Activated T-helper 2 cell treated with anti-CD3 and anti-CD28 coated beads, Interferon-gamma antibody, Interleukin-2, Interleukin-4, amounts not matched to agents 10 μg/mL and 5 μg/mL and 100 μg/mL, durations not matched to agents 14 hours and 24 hours and 36 hours (primary cell): ENCODE measurements at regions not wholly inside any gene's neighbourhood (a gene's known extent, or its start where the extent isn't known, plus 50 kb on each side); places are given as distances from the start of the nearest gene placed in this dataset.

Experiments
- DNase-seq: peaks from one replicate; pipeline ENCODE4 v3.0.0; 2021; ENCODE audit warnings: low spot score
- H3K27ac Mint-ChIP-seq: one replicate; pipeline ENCODE4 v1.8.0; 2021; ENCODE audit warnings: mixed read lengths
- H3K27me3 Mint-ChIP-seq: one replicate; pipeline ENCODE4 v1.8.0; 2021; ENCODE audit warnings: low read depth, mixed read lengths
- H3K36me3 Mint-ChIP-seq: one replicate; pipeline ENCODE4 v1.8.0; 2021; ENCODE audit warnings: low read depth, mixed read lengths
- H3K4me1 Mint-ChIP-seq: one replicate; pipeline ENCODE4 v1.8.0; 2021; ENCODE audit warnings: low read depth, mixed read lengths
- H3K4me3 Mint-ChIP-seq: one replicate; pipeline ENCODE4 v1.8.0; 2021; ENCODE audit warnings: low read depth, mild to moderate bottlenecking, moderate library complexity, mixed read lengths
- H3K9me3 Mint-ChIP-seq: one replicate; pipeline ENCODE4 v1.8.0; 2021; ENCODE audit warnings: mixed read lengths
- intact Hi-C: fragments of 100-400 bp; cut with micrococcal nuclease; formaldehyde crosslinking; loops from one replicate; pipeline ENCODE4 v1.15.1; 2023

DNA sequence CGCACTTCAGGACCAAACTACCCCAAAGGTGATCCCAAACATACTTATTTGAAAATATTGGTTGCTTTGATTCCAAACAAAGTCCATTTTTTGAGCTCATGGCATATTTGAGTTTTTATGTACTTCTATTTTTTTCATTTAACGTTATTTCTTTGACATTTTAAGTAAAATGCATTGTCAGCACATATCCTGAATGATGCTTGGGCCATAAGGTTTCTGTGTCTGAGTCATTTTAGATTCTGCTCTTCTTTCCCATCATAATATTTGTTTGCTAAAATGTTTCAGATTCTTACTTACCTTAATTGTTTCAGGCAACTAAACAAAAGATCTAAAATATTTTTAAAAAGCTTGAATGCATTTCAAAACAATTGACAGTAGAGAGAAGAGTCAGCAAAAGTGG is 998.2 kb downstream of the REEP3 start:
- Mint-ChIP-seq H3K4me3 (no peak overlapping the region), H3K4me1 (no peaks in the 10 kb centered on the region), H3K9me3 (no peaks in the 10 kb centered on the region), H3K27ac (no peak overlapping the region), H3K27me3 (no peaks in the 10 kb centered on the region), H3K36me3 (no peaks in the 10 kb centered on the region)
- intact Hi-C loops: no loop called here
- DNase-seq: no peak

DNA sequence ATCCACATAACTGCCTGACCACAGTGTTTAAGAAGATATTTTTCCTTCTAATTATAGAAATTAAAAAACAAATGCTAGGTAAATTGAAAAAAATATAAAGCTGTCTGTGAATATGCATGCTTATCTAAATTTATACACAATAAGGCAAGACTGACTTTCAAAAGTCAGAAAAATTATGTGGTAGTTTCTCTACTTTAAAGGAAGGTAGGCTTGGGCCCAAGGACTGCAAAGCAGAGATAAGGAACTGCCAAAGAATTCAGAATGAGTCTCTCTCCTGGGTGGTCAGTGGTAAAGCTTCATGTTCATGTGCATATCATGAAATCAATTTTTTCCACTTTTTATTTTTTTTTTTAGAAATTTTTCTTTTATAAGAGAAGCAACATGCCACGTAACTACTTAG is 998.6 kb downstream of the REEP3 start:
- H3K27me3 Mint-ChIP-seq: no peaks in the 10 kb centered on the region

GRCh38 chr10:64523065-64523759 is 1002.0 kb downstream of the REEP3 start:
- Mint-ChIP-seq H3K4me3 (no peak overlapping the region), H3K9me3 (no peaks in the 10 kb centered on the region), H3K4me1 (no peaks in the 10 kb centered on the region), H3K36me3 (no peaks in the 10 kb centered on the region), H3K27ac (no peak overlapping the region), H3K27me3 (no peaks in the 10 kb centered on the region)
- intact Hi-C loops: no loop called here
- no peak for DNase-seq

More for the DNA sequence above, 998.6 kb downstream of the REEP3 start:
- Mint-ChIP-seq H3K27ac (no peak overlapping the region), H3K9me3 (no peaks in the 10 kb centered on the region), H3K4me1 (no peaks in the 10 kb centered on the region), H3K4me3 (no peak overlapping the region), H3K36me3 (no peaks in the 10 kb centered on the region)
- intact Hi-C loops: no loop called here
- DNase-seq: no peak

GRCh38 chr10:64528294-64529002 is 1007.2 kb downstream of the REEP3 start:
- no peak for DNase-seq
- Mint-ChIP-seq H3K4me3 (no peak overlapping the region), H3K4me1 (no peaks in the 10 kb centered on the region), H3K27ac (no peak overlapping the region), H3K27me3 (no peaks in the 10 kb centered on the region), H3K9me3 (no peaks in the 10 kb centered on the region), H3K36me3 (no peaks in the 10 kb centered on the region)
- intact Hi-C loops: no loop called here

DNA sequence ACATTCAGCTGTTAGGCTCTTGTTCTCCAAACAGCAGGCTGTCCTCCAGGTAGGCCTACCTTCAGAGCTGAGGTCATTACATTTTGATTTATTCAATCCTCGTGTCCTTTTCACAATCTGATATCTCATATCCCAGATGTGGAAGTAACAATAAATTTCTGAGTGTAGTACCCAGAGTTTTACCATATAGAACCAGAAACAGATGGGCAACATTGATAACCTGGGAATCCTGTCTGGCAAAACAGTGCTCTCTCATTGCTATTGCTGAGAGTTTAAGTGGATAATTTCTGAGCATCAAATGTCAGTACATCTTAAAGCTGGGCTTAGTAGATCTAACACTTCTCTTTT is 1007.8 kb downstream of the REEP3 start:
- Mint-ChIP-seq H3K27me3 (no peaks in the 10 kb centered on the region), H3K4me3 (no peak overlapping the region), H3K4me1 (no peaks in the 10 kb centered on the region), H3K9me3 (no peaks in the 10 kb centered on the region), H3K36me3 (no peaks in the 10 kb centered on the region), H3K27ac (no peak overlapping the region)
- DNase-seq: no peak
- intact Hi-C loops: no loop called here

GRCh38 chr10:64534616-64535015 is 1013.4 kb downstream of the REEP3 start:
- Mint-ChIP-seq H3K27ac (no peak overlapping the region), H3K4me1 (no peaks in the 10 kb centered on the region), H3K4me3 (no peak overlapping the region), H3K27me3 (no peaks in the 10 kb centered on the region), H3K36me3 (no peaks in the 10 kb centered on the region), H3K9me3 (no peaks in the 10 kb centered on the region)
- DNase-seq: no peak
- intact Hi-C loops: no loop called here

DNA sequence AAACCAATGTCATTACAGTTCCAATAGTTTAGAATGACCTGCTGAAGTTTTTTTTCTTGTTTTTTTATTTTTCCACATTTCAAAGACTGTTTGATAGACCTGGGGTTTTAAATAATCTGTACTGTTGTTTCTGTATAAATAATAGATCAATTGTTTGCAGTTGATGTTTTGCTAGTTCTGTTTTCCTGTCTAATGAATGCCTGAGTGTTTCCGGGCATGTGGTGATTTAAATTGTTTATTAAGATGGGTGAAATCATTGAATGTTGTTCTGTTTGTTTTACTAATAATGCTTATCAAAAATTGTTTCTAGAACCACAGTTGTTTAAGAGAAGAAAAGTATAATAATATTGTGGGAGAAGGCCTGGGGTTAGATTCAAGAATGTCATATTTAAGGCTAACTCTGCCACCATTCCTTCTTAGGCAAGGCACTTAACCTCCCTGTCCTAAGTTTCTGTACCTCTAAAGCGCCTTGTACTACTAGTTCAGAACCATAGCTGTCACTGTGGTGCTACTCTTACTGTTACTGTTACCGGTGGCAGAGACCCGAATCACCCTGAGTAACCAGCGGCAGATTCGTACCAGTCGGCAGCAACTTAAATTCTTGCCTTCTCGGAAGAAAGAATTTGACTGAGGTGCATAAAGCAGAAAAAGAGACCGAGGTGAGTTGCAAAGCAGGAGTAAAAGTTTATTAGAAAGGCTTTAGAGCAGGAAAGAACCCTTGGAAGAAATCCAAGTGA is 1014.1 kb downstream of the REEP3 start:
- H3K27ac Mint-ChIP-seq: no peak overlapping the region
- intact Hi-C loops: no loop called here
- H3K4me1 Mint-ChIP-seq: no peaks in the 10 kb centered on the region
- H3K4me3 Mint-ChIP-seq: no peak overlapping the region
- DNase-seq: no peak
- no peaks in the 10 kb centered on the region for H3K27me3 Mint-ChIP-seq
- H3K36me3 Mint-ChIP-seq: no peaks in the 10 kb centered on the region
- H3K9me3 Mint-ChIP-seq: no peaks in the 10 kb centered on the region

- no peaks in the 10 kb centered on the region for H3K36me3 Mint-ChIP-seq
- intact Hi-C loops: no loop called here
- H3K27ac Mint-ChIP-seq: no peak overlapping the region
- no peak for DNase-seq
- H3K9me3 Mint-ChIP-seq: no peaks in the 10 kb centered on the region
- no peak overlapping the region for H3K4me3 Mint-ChIP-seq
- H3K4me1 Mint-ChIP-seq: no peaks in the 10 kb centered on the region
- H3K27me3 Mint-ChIP-seq: no peaks in the 10 kb centered on the region
These were observed 1015.9 kb downstream of the REEP3 start for GRCh38 chr10:64537112-64537511.

GRCh38 chr10:64537928-64538327 is 1016.7 kb downstream of the REEP3 start:
- Mint-ChIP-seq H3K27ac (no peak overlapping the region), H3K4me1 (no peaks in the 10 kb centered on the region), H3K27me3 (no peaks in the 10 kb centered on the region), H3K4me3 (no peak overlapping the region), H3K36me3 (no peaks in the 10 kb centered on the region), H3K9me3 (no peaks in the 10 kb centered on the region)
- intact Hi-C loops: no loop called here
- DNase-seq: no peak

DNA sequence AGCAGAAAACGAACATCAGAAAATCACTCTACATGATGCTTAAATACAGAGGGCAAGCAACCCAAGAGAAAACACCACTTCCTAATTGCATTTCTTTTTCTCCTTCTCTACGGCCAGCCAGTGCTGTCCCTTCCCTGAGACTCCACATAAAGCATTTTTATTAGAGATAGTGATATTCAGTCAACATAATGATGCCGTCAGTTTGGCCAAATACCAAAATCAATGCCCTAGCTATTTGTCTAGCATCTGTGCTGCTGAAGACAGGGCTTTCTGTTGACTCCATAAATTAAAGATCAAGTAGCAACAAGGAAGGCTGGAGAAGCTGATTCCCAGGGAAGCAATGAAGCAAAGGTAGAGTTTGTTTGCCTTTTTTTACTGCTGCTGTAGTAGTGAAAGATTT is 1024.9 kb downstream of the REEP3 start:
- no peak overlapping the region for H3K27ac Mint-ChIP-seq
- H3K36me3 Mint-ChIP-seq: no peaks in the 10 kb centered on the region
- no peak overlapping the region for H3K4me3 Mint-ChIP-seq
- H3K9me3 Mint-ChIP-seq: no peaks in the 10 kb centered on the region
- intact Hi-C loops: no loop called here
- H3K4me1 Mint-ChIP-seq: no peaks in the 10 kb centered on the region
- no peak for DNase-seq
- no peaks in the 10 kb centered on the region for H3K27me3 Mint-ChIP-seq

- no peak overlapping the region for H3K4me3 Mint-ChIP-seq
- H3K9me3 Mint-ChIP-seq: no peaks in the 10 kb centered on the region
- no peak for DNase-seq
- no peaks in the 10 kb centered on the region for H3K36me3 Mint-ChIP-seq
- H3K27me3 Mint-ChIP-seq: no peaks in the 10 kb centered on the region
- H3K4me1 Mint-ChIP-seq: no peaks in the 10 kb centered on the region
- no peak overlapping the region for H3K27ac Mint-ChIP-seq
- intact Hi-C loops: no loop called here
These were observed 1026.0 kb downstream of the REEP3 start for GRCh38 chr10:64547168-64547567.

- H3K4me1 Mint-ChIP-seq: no peaks in the 10 kb centered on the region
- H3K27me3 Mint-ChIP-seq: no peaks in the 10 kb centered on the region
- DNase-seq: no peak
- no peaks in the 10 kb centered on the region for H3K9me3 Mint-ChIP-seq
- no peak overlapping the region for H3K27ac Mint-ChIP-seq
- intact Hi-C loops: no loop called here
- no peaks in the 10 kb centered on the region for H3K36me3 Mint-ChIP-seq
- H3K4me3 Mint-ChIP-seq: no peak overlapping the region
These were observed 1034.5 kb downstream of the REEP3 start for GRCh38 chr10:64555666-64556065.

DNA sequence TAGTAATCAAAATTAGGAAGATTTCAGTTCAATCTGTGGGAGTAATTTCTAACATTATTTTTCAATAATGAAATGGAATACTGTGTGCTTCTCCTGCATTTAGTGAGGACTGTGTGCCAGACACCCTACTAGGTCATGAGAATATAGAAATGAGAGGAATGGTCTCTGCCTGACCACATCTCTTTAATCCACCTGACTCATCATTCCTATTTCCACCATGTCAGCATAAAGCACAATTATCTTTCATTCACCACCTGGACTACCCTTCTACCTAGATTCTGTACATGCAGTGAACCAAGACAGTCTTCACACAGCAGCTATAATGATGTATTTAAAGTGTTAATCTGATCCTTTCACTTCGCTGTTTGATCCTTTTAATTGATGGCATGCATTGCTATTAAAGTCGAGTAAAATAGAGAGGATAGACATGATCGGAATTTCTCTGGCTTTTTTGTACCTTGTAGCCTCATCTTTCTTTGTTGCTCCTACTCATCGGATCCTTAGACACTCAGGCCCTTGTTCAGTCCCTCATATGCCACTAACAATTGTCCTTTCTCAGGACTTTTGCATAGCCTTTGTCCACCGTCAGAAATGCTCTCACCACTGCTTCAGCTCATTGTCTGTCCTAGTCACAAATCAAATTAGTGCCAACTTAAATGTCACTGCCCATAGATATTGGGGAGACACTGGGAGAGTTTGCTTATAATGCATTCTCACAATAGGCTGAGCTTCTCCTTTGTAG is 1037.1 kb downstream of the REEP3 start:
- intact Hi-C loops: no loop called here

More for the DNA sequence above, 1037.1 kb downstream of the REEP3 start:
- peaks cover 15% of the 10 kb centered on the region for H3K9me3 Mint-ChIP-seq
- H3K27ac Mint-ChIP-seq: no peak overlapping the region
- DNase-seq: no peak
- no peaks in the 10 kb centered on the region for H3K4me1 Mint-ChIP-seq
- no peak overlapping the region for H3K4me3 Mint-ChIP-seq
- no peaks in the 10 kb centered on the region for H3K36me3 Mint-ChIP-seq
- H3K27me3 Mint-ChIP-seq: no peaks in the 10 kb centered on the region
